ENCODE measurements at regions not wholly inside any gene's neighbourhood (a gene's known extent, or its start where the extent isn't known, plus 50 kb on each side); places are given as distances from the start of the nearest gene placed in this dataset.

- no peak overlapping the region for H3K4me2 ChIP-seq (ENCODE audit: low read length)
- no peak overlapping the region for H3K56ac ChIP-seq (ENCODE audit: low read length)
- WGBS (ENCODE audit: extremely low coverage, insufficient coverage, low lambda C conversion rate), result no CpG with 5 or more reads among the region's 9 CpGs
- no peak overlapping the region for H3K27ac ChIP-seq (ENCODE audit: low read depth, low read length)
- no peaks in the 10 kb centered on the region for H3K27me3 ChIP-seq (ENCODE audit: insufficient read depth, low read length, poor library complexity)
- no peak overlapping the region for H2BK5ac ChIP-seq (ENCODE audit: low read length)
- no peak overlapping the region for H3K23ac ChIP-seq (ENCODE audit: low read length)
- no peaks in the 10 kb centered on the region for H3K4me1 ChIP-seq (ENCODE audit: control insufficient read depth, low read depth, low read length)
- H2BK120ac ChIP-seq (ENCODE audit: low read depth, low read length), result no peak overlapping the region
- no peaks in the 10 kb centered on the region for H3K36me3 ChIP-seq (ENCODE audit: control insufficient read depth, insufficient read depth, low read length)
- no peaks in the 10 kb centered on the region for H3K79me2 ChIP-seq (ENCODE audit: control insufficient read depth, insufficient read depth, low read length)
- no peak overlapping the region for H3K4me3 ChIP-seq (ENCODE audit: low read length)
- no peak overlapping the region for H3K4ac ChIP-seq (ENCODE audit: low read depth, low read length)
- no peak overlapping the region for H2BK15ac ChIP-seq (replicated peaks; ENCODE audit: low read depth)
- H3K9ac ChIP-seq (ENCODE audit: low read length), result no peak overlapping the region
- H4K5ac ChIP-seq (ENCODE audit: low read length), result no peak overlapping the region
- no peaks in the 10 kb centered on the region for H3K79me1 ChIP-seq (ENCODE audit: low read length)
- no peak for DNase-seq
- H3K18ac ChIP-seq (ENCODE audit: low read length), result no peak overlapping the region
- no peak overlapping the region for H2AK5ac ChIP-seq (ENCODE audit: low read length)
- no peak overlapping the region for H4K8ac ChIP-seq (ENCODE audit: low read depth, low read length)
Measured at GRCh38 chr10:118965645-118966044, 63.9 kb upstream of the NANOS1 start.

- no peak for DNase-seq
- Histone ChIP-seq H2AK5ac (ENCODE audit: low read length) (no peak overlapping the region), H3K79me1 (ENCODE audit: low read length) (no peaks in the 10 kb centered on the region), H3K4me3 (ENCODE audit: low read length) (no peak overlapping the region), H3K36me3 (ENCODE audit: control insufficient read depth, insufficient read depth, low read length) (no peaks in the 10 kb centered on the region), H3K9ac (ENCODE audit: low read length) (no peak overlapping the region), H3K56ac (ENCODE audit: low read length) (no peak overlapping the region), H3K4me2 (ENCODE audit: low read length) (no peak overlapping the region), H3K79me2 (ENCODE audit: control insufficient read depth, insufficient read depth, low read length) (no peaks in the 10 kb centered on the region), H3K18ac (ENCODE audit: low read length) (no peak overlapping the region), H3K4me1 (ENCODE audit: control insufficient read depth, low read depth, low read length) (no peaks in the 10 kb centered on the region), H3K23ac (ENCODE audit: low read length) (no peak overlapping the region), H2BK5ac (ENCODE audit: low read length) (no peak overlapping the region), H4K5ac (ENCODE audit: low read length) (no peak overlapping the region), H3K4ac (ENCODE audit: low read depth, low read length) (no peak overlapping the region), H2BK120ac (ENCODE audit: low read depth, low read length) (no peak overlapping the region), H4K8ac (ENCODE audit: low read depth, low read length) (no peak overlapping the region), H3K27me3 (ENCODE audit: insufficient read depth, low read length, poor library complexity) (no peaks in the 10 kb centered on the region), H3K27ac (ENCODE audit: low read depth, low read length) (no peak overlapping the region), H2BK15ac (replicated peaks; ENCODE audit: low read depth) (no peak overlapping the region)
- WGBS (ENCODE audit: extremely low coverage, insufficient coverage, low lambda C conversion rate), result no CpG with 5 or more reads among the region's 14 CpGs
Measured at GRCh38 chr10:118966076-118966849, 63.3 kb upstream of the NANOS1 start.

- no peaks in the 10 kb centered on the region for H3K79me1 ChIP-seq (ENCODE audit: low read length)
- H2AK5ac ChIP-seq (ENCODE audit: low read length), result no peak overlapping the region
- no peak overlapping the region for H2BK120ac ChIP-seq (ENCODE audit: low read depth, low read length)
- no peak overlapping the region for H3K56ac ChIP-seq (ENCODE audit: low read length)
- no peaks in the 10 kb centered on the region for H3K79me2 ChIP-seq (ENCODE audit: control insufficient read depth, insufficient read depth, low read length)
- H3K23ac ChIP-seq (ENCODE audit: low read length), result no peak overlapping the region
- H3K4me2 ChIP-seq (ENCODE audit: low read length), result no peak overlapping the region
- DNase-seq, result no peak
- whole genome bisulfite sequencing (ENCODE audit: extremely low coverage, insufficient coverage, low lambda C conversion rate), result no CpG with 5 or more reads among the region's 4 CpGs
- no peak overlapping the region for H2BK15ac ChIP-seq (replicated peaks; ENCODE audit: low read depth)
- no peak overlapping the region for H4K5ac ChIP-seq (ENCODE audit: low read length)
- H3K18ac ChIP-seq (ENCODE audit: low read length), result no peak overlapping the region
- no peaks in the 10 kb centered on the region for H3K4me1 ChIP-seq (ENCODE audit: control insufficient read depth, low read depth, low read length)
- no peak overlapping the region for H3K9ac ChIP-seq (ENCODE audit: low read length)
- no peaks in the 10 kb centered on the region for H3K36me3 ChIP-seq (ENCODE audit: control insufficient read depth, insufficient read depth, low read length)
- no peak overlapping the region for H3K4me3 ChIP-seq (ENCODE audit: low read length)
- no peaks in the 10 kb centered on the region for H3K27me3 ChIP-seq (ENCODE audit: insufficient read depth, low read length, poor library complexity)
- H2BK5ac ChIP-seq (ENCODE audit: low read length), result no peak overlapping the region
- H4K8ac ChIP-seq (ENCODE audit: low read depth, low read length), result no peak overlapping the region
- no peak overlapping the region for H3K27ac ChIP-seq (ENCODE audit: low read depth, low read length)
- H3K4ac ChIP-seq (ENCODE audit: low read depth, low read length), result no peak overlapping the region
Measured at GRCh38 chr10:118966850-118967125, 62.7 kb upstream of the NANOS1 start.

- Histone ChIP-seq H3K4ac (ENCODE audit: low read depth, low read length) (no peak overlapping the region), H3K23ac (ENCODE audit: low read length) (no peak overlapping the region), H2AK5ac (ENCODE audit: low read length) (no peak overlapping the region), H3K27me3 (ENCODE audit: insufficient read depth, low read length, poor library complexity) (no peaks in the 10 kb centered on the region), H3K18ac (ENCODE audit: low read length) (no peak overlapping the region), H3K4me2 (ENCODE audit: low read length) (no peak overlapping the region), H2BK5ac (ENCODE audit: low read length) (no peak overlapping the region), H2BK15ac (replicated peaks; ENCODE audit: low read depth) (no peak overlapping the region), H3K36me3 (ENCODE audit: control insufficient read depth, insufficient read depth, low read length) (no peaks in the 10 kb centered on the region), H3K79me1 (ENCODE audit: low read length) (no peaks in the 10 kb centered on the region), H3K56ac (ENCODE audit: low read length) (no peak overlapping the region), H4K8ac (ENCODE audit: low read depth, low read length) (no peak overlapping the region), H3K4me3 (ENCODE audit: low read length) (no peak overlapping the region), H3K79me2 (ENCODE audit: control insufficient read depth, insufficient read depth, low read length) (no peaks in the 10 kb centered on the region), H3K27ac (ENCODE audit: low read depth, low read length) (no peak overlapping the region), H2BK120ac (ENCODE audit: low read depth, low read length) (no peak overlapping the region), H4K5ac (ENCODE audit: low read length) (no peak overlapping the region), H3K9ac (ENCODE audit: low read length) (no peak overlapping the region), H3K4me1 (ENCODE audit: control insufficient read depth, low read depth, low read length) (no peaks in the 10 kb centered on the region)
- no CpG with 5 or more reads among the region's 7 CpGs for WGBS (ENCODE audit: extremely low coverage, insufficient coverage, low lambda C conversion rate)
- DNase-seq, result no peak
Measured at GRCh38 chr10:118967160-118967559, 62.4 kb upstream of the NANOS1 start.

- no peak overlapping the region for H3K23ac ChIP-seq (ENCODE audit: low read length)
- H3K79me1 ChIP-seq (ENCODE audit: low read length), result no peaks in the 10 kb centered on the region
- no peaks in the 10 kb centered on the region for H3K36me3 ChIP-seq (ENCODE audit: control insufficient read depth, insufficient read depth, low read length)
- H3K18ac ChIP-seq (ENCODE audit: low read length), result no peak overlapping the region
- no peak overlapping the region for H3K27ac ChIP-seq (ENCODE audit: low read depth, low read length)
- H2BK120ac ChIP-seq (ENCODE audit: low read depth, low read length), result no peak overlapping the region
- no CpG with 5 or more reads among the region's 8 CpGs for WGBS (ENCODE audit: extremely low coverage, insufficient coverage, low lambda C conversion rate)
- no peak for DNase-seq
- no peak overlapping the region for H4K8ac ChIP-seq (ENCODE audit: low read depth, low read length)
- H2BK15ac ChIP-seq (replicated peaks; ENCODE audit: low read depth), result no peak overlapping the region
- no peak overlapping the region for H3K4me3 ChIP-seq (ENCODE audit: low read length)
- H2BK5ac ChIP-seq (ENCODE audit: low read length), result no peak overlapping the region
- no peak overlapping the region for H3K56ac ChIP-seq (ENCODE audit: low read length)
- H3K4ac ChIP-seq (ENCODE audit: low read depth, low read length), result no peak overlapping the region
- H3K27me3 ChIP-seq (ENCODE audit: insufficient read depth, low read length, poor library complexity), result no peaks in the 10 kb centered on the region
- H3K79me2 ChIP-seq (ENCODE audit: control insufficient read depth, insufficient read depth, low read length), result no peaks in the 10 kb centered on the region
- H3K4me1 ChIP-seq (ENCODE audit: control insufficient read depth, low read depth, low read length), result no peaks in the 10 kb centered on the region
- no peak overlapping the region for H4K5ac ChIP-seq (ENCODE audit: low read length)
- no peak overlapping the region for H3K4me2 ChIP-seq (ENCODE audit: low read length)
- no peak overlapping the region for H3K9ac ChIP-seq (ENCODE audit: low read length)
- H2AK5ac ChIP-seq (ENCODE audit: low read length), result no peak overlapping the region
Measured at GRCh38 chr10:118968060-118968459, 61.5 kb upstream of the NANOS1 start.

GRCh38 chr10:118968482-118968881 lies 61.0 kb upstream of the NANOS1 start:
- H3K4ac ChIP-seq (ENCODE audit: low read depth, low read length), result no peak overlapping the region
- WGBS (ENCODE audit: extremely low coverage, insufficient coverage, low lambda C conversion rate), result no CpG with 5 or more reads among the region's 11 CpGs
- no peak for DNase-seq

More at GRCh38 chr10:118968482-118968881, 61.0 kb upstream of the NANOS1 start:
- Histone ChIP-seq H3K18ac (ENCODE audit: low read length) (no peak overlapping the region), H4K8ac (ENCODE audit: low read depth, low read length) (no peak overlapping the region), H3K27ac (ENCODE audit: low read depth, low read length) (no peak overlapping the region), H3K4me3 (ENCODE audit: low read length) (no peak overlapping the region), H3K4me2 (ENCODE audit: low read length) (no peak overlapping the region), H3K27me3 (ENCODE audit: insufficient read depth, low read length, poor library complexity) (no peaks in the 10 kb centered on the region), H2BK15ac (replicated peaks; ENCODE audit: low read depth) (no peak overlapping the region), H3K9ac (ENCODE audit: low read length) (no peak overlapping the region), H3K23ac (ENCODE audit: low read length) (no peak overlapping the region), H2BK5ac (ENCODE audit: low read length) (no peak overlapping the region), H3K4me1 (ENCODE audit: control insufficient read depth, low read depth, low read length) (no peaks in the 10 kb centered on the region), H3K79me1 (ENCODE audit: low read length) (no peaks in the 10 kb centered on the region), H3K56ac (ENCODE audit: low read length) (no peak overlapping the region), H4K5ac (ENCODE audit: low read length) (no peak overlapping the region), H2AK5ac (ENCODE audit: low read length) (no peak overlapping the region), H2BK120ac (ENCODE audit: low read depth, low read length) (no peak overlapping the region), H3K79me2 (ENCODE audit: control insufficient read depth, insufficient read depth, low read length) (no peaks in the 10 kb centered on the region), H3K36me3 (ENCODE audit: control insufficient read depth, insufficient read depth, low read length) (no peaks in the 10 kb centered on the region)

Measured in mesendoderm (in vitro differentiated cells).